Activated CD4-positive, alpha-beta memory T cell treated with anti-CD3 and anti-CD28 coated beads for 36 hours (primary cell): ENCODE measurements at regions not wholly inside any gene's neighbourhood (a gene's known extent, or its start where the extent isn't known, plus 50 kb on each side); places are given as distances from the start of the nearest gene placed in this dataset.

Source experiments
- CTCF ChIA-PET: fragments of 350-600 bp; sonication (Branson Sonifier 250); formaldehyde crosslinking; loops from one replicate; lab custom pipeline; 2021; ENCODE audit warnings: antibody characterized with exemption, inconsistent platforms; lab: Charles Lee
- POLR2A ChIA-PET: fragments of 350-600 bp; sonication (Branson Sonifier 250); formaldehyde crosslinking; loops from one replicate; lab custom pipeline; 2021; ENCODE audit warnings: antibody characterized with exemption; lab: Charles Lee
- DNase-seq: peaks from one replicate; pipeline ENCODE4 v3.0.0-alpha.2; 2020
- H3K27ac Mint-ChIP-seq: one replicate; pipeline ENCODE4 v1.8.0; 2021; ENCODE audit warnings: mixed read lengths
- H3K27me3 Mint-ChIP-seq: one replicate; pipeline ENCODE4 v1.8.0; 2021; ENCODE audit warnings: mixed read lengths
- H3K36me3 Mint-ChIP-seq: one replicate; pipeline ENCODE4 v1.8.0; 2021; ENCODE audit warnings: mixed read lengths
- H3K4me1 Mint-ChIP-seq: one replicate; pipeline ENCODE4 v1.8.0; 2021; ENCODE audit warnings: low read depth, mixed read lengths
- H3K4me3 Mint-ChIP-seq: one replicate; pipeline ENCODE4 v1.8.0; 2021; ENCODE audit warnings: mild to moderate bottlenecking, mixed read lengths
- H3K9me3 Mint-ChIP-seq: one replicate; pipeline ENCODE4 v1.8.0; 2021; ENCODE audit warnings: mixed read lengths
- intact Hi-C: fragments of 100-400 bp; cut with micrococcal nuclease; formaldehyde crosslinking; loops from one replicate; pipeline ENCODE4 v1.15.1; 2023

DNA sequence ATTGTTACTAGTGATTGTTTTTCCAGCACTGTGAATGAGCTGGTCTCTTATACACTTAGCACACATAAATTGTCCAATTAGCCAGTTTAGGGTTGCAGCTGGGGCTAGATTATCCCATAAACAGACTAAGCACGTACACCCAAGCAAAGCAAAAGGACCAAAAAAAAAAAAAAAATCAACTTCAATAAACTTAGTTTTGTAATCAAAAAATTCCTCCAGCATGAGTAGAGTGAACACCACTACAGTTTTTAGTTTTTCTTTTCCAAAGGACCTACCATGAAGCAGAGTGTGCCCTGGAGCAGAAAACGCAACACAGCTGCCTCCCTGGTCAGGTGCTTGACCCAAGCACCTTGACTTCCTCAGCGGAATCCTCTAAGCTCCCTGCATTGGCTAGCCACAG is 249.4 kb upstream of the SLC14A2 start:
- Mint-ChIP-seq H3K27ac (no peak overlapping the region), H3K4me1 (no peaks in the 10 kb centered on the region), H3K4me3 (no peak overlapping the region), H3K9me3 (no peaks in the 10 kb centered on the region), H3K36me3 (no peaks in the 10 kb centered on the region), H3K27me3 (peaks cover 3% of the 10 kb centered on the region)
- ChIA-PET POLR2A (no interaction called here), CTCF (no interaction called here)
- DNase-seq: no peak
- intact Hi-C loops: no loop called here

DNA sequence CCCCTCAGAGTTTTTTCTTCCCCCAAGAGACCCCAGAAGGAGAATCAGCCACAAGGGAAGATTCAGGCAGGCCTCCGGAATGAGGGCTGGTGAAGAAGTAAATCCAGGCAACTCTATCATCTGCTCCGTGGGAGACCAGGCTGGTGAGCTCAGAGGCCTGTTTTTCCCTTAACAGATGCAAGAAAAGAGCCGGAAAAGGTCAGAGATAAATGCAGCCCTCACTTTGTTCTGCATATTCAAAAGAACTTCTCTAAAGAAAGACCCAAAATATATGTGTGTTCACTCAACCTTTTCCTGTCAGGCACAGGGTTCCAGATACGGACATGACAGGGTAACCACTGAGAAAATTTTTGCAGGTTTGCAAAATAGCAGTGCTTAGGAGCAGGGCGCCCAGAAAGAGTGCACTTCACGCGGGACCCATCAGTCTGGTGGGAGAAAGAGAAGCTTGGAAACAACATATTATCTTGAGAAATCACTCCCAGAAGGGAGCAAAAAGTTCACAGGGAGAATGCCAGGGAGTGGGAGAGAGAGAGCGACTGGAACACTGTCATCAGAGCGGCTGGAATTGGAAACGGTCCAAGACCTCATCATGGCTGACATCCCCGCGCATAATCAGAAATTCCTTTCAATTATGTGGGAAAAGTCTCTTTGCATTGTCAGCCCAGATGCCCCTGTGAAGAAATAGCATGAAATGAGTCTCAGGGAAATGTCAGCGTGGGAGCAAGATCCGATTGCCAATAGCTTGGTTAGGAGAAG is 244.8 kb upstream of the SLC14A2 start:
- Mint-ChIP-seq H3K9me3 (no peaks in the 10 kb centered on the region), H3K27me3 (peaks cover 2% of the 10 kb centered on the region), H3K27ac (no peak overlapping the region), H3K4me3 (no peak overlapping the region), H3K36me3 (no peaks in the 10 kb centered on the region), H3K4me1 (no peaks in the 10 kb centered on the region)
- intact Hi-C loops: no loop called here
- CTCF ChIA-PET: no interaction called here
- POLR2A ChIA-PET: no interaction called here
- DNase-seq: no peak

DNA sequence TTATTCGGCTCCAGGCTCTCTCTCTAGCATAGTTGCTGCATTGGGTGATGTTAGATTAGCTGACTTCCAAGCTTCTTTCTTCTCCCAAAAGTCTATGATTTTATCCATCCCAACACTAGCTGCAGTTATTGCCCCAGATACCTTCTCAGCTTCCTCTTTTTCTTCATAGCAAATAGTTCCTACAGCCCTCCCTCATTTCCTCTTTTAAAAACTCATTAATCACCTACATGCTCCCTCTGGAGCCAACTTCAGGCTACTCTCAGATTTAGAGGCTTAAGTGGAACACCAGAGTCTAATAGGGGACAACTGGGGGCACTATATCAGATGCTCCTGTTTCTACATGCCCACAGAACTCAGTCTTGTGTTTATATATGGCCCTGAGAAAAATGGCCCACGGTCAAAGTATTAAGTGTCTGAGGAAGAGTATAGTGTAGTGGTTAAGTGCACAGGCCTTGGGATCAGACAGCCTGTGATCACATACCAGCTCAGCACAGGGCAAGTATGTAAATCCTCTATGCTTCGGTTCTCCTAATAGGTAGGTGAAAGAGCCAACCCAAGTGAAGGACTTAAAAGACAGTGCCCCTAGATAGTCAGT is 241.9 kb upstream of the SLC14A2 start:
- ChIA-PET CTCF (no interaction called here), POLR2A (no interaction called here)
- Mint-ChIP-seq H3K27me3 (peaks cover 3% of the 10 kb centered on the region), H3K4me3 (no peak overlapping the region), H3K4me1 (no peaks in the 10 kb centered on the region), H3K27ac (no peak overlapping the region), H3K9me3 (no peaks in the 10 kb centered on the region), H3K36me3 (no peaks in the 10 kb centered on the region)
- intact Hi-C loops: no loop called here
- no peak for DNase-seq

DNA sequence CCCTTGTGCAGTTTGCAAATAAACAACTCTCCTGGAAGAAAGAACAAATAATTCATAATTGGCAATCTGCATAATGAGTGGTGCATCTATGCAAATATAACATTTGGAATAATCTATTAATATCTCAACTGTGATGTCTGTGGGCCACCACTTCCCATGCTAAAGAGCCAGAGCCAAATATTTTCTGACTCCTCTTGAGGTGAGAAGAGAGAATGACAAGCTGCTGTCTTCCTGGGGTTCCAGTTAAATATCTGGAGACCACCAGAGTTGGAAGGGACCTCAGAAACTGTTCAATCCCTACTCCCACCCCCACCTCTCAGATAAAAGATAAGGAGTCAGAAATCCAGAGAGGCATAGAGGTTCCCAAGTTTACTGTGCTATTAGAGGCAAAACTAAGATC is 241.0 kb upstream of the SLC14A2 start:
- H3K36me3 Mint-ChIP-seq: no peaks in the 10 kb centered on the region
- no peaks in the 10 kb centered on the region for H3K4me1 Mint-ChIP-seq
- no peak overlapping the region for H3K4me3 Mint-ChIP-seq
- CTCF ChIA-PET: no interaction called here
- intact Hi-C loops: no loop called here
- no peak for DNase-seq
- no peaks in the 10 kb centered on the region for H3K9me3 Mint-ChIP-seq
- H3K27ac Mint-ChIP-seq: no peak overlapping the region
- POLR2A ChIA-PET: no interaction called here
- H3K27me3 Mint-ChIP-seq: peaks cover 7% of the 10 kb centered on the region

DNA sequence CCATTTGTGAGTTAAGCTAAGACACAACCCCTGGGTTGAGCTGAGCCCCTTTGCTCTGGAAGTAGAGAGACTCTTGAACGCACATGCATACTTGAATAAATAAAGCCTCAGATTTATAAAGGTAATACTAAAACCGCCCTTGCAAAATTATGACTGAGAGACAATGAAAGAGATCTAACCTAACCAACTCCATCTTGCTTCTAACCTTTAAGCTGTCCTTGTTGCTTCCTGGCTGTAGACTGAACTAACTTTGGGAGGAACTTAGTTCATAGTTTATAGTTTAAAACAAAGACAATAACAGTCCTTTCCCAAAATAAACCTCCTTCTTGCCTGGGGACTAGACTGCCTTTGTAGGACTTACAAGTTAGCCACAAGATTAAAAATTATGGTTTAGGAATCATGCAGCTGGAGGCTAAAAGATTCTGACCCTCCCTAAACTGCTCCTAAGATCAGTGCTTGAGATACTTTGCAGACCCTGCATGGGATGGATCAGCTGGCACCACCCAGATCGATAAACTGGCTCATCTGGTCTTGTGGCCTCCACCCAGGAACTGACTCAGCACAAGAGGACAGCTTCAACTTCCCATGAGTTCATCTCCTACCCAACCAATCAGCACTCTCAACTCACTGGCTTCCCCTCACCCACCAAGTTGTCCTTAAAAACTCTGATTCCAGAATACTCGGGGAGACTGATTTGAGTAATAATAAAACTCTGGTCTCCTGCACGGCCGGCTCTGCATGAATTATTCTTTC is 240.2 kb upstream of the SLC14A2 start:
- Mint-ChIP-seq H3K4me1 (no peaks in the 10 kb centered on the region), H3K4me3 (no peak overlapping the region), H3K27ac (no peak overlapping the region), H3K27me3 (peaks cover 8% of the 10 kb centered on the region), H3K9me3 (no peaks in the 10 kb centered on the region), H3K36me3 (no peaks in the 10 kb centered on the region)
- POLR2A ChIA-PET: no interaction called here
- no peak for DNase-seq
- CTCF ChIA-PET: interaction anchor here (0.5 kb wide), 1 partner anchor 192 kb away, joined by 3 read pairs; no protein-coding TSS in a partner anchor
- intact Hi-C loops: no loop called here

DNA sequence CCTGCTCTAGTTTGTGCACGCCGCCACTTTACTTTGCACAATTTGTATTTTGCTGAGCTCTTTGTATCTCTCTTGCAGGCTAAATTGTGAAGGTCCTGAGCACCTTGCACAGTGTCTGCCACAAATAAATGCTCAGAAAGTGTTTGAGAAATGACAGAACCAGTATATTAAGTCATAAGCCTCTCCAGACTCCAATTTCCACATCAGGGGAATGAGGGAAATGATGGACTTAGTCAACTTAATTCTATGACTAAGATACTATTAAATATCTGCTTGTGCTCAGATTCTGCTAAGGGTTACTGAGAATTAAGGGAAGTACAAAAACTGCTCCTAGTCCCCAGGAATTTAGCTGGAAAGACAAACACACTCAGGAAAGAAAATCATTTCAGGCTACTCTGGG is 239.1 kb upstream of the SLC14A2 start:
- H3K36me3 Mint-ChIP-seq: no peaks in the 10 kb centered on the region
- intact Hi-C loops: no loop called here
- ChIA-PET POLR2A (no interaction called here), CTCF (no interaction called here)
- no peak for DNase-seq
- H3K27me3 Mint-ChIP-seq: peaks cover 6% of the 10 kb centered on the region
- no peak overlapping the region for H3K27ac Mint-ChIP-seq
- H3K9me3 Mint-ChIP-seq: no peaks in the 10 kb centered on the region
- no peaks in the 10 kb centered on the region for H3K4me1 Mint-ChIP-seq
- no peak overlapping the region for H3K4me3 Mint-ChIP-seq

DNA sequence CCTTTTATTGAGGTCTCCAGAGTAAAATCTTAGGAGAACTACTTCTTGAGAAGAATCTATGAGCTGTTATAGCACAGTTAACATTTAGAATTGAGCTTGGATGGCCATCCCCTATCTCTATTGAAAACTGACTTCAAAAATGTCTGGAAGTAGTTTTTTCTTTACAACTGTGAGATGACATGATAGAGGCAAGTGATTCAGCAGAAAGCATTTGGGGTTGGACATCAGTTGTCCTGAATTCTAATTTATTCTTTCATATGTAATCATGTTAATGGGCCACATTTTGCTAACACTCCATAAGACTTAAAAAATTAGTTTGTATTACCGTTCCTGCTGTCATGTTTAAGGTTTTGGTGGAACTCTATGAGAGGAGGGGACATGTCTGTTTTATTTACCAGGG is 237.0 kb upstream of the SLC14A2 start:
- POLR2A ChIA-PET: no interaction called here
- DNase-seq: no peak
- Mint-ChIP-seq H3K9me3 (no peaks in the 10 kb centered on the region), H3K4me3 (no peak overlapping the region), H3K27ac (no peak overlapping the region), H3K36me3 (no peaks in the 10 kb centered on the region), H3K27me3 (peaks cover 11% of the 10 kb centered on the region), H3K4me1 (no peaks in the 10 kb centered on the region)
- CTCF ChIA-PET: interaction anchor here (0.6 kb wide), 1 partner anchor 147 kb away, joined by 3 read pairs; no protein-coding TSS in a partner anchor
- intact Hi-C loops: no loop called here

DNA sequence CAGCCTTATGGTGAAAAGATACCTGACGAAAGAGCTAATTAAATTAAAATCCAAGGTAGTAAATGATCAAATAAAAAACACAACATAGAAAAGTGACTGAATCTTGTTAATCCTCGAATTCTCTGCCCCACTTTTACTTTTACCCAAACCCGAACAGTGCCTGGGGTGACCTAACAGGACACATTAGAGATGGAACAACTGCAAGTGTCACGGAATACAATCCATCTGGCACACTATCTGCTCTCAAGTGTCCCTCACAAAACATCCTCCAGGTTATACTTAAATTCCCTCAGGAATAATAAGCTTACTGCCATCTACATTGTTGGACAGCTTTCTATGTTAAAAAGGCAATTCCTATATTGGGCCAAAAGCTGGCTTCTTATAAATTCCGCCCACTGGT is 236.3 kb upstream of the SLC14A2 start:
- Mint-ChIP-seq H3K36me3 (no peaks in the 10 kb centered on the region), H3K4me1 (no peaks in the 10 kb centered on the region), H3K27ac (no peak overlapping the region), H3K4me3 (no peak overlapping the region), H3K9me3 (no peaks in the 10 kb centered on the region), H3K27me3 (peaks cover 13% of the 10 kb centered on the region)
- intact Hi-C loops: no loop called here
- ChIA-PET POLR2A (no interaction called here), CTCF (interaction anchor here (2.1 kb wide), 1 partner anchor 1758 kb away, joined by 7 read pairs; no protein-coding TSS in a partner anchor)
- DNase-seq: no peak

DNA sequence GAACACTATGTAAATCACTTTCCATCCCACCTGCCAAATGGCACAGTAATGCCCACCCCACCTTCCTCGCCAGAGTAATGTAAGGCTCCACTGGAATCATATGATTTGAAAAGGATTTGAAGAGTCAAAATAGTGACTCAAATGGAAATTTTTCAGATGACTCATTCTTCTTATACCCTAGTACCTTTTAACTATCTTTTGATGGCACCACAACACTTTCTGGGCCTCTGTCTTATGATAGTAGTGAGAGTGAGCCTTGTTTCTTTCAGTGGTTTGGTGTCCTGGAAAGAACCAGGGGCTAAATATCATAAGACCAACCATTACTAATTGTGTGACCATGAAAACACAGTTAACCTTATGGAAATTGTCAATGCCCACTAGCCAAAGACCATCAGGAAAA is 235.4 kb upstream of the SLC14A2 start:
- CTCF ChIA-PET: interaction anchor here (2.1 kb wide), 1 partner anchor 1759 kb away, joined by 7 read pairs; no protein-coding TSS in a partner anchor

DNA sequence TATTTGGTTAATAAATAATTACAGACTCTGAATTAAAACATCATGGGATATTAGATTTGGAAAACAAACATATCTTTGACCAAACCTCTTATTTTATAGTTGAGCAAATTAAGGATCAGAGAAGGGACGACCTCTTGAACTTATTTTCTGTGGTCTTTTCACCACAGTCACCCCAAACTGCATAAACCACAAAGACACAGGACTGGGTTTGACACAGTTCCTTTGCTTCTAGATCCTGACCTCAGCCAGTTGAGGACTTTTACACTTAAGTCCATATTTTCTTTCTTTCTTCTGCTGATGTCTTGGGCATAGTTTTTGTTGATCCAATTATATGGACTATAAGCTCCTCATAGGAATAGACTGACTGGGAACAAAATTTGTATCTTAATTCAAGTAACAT is 234.0 kb upstream of the SLC14A2 start:
- Mint-ChIP-seq H3K4me3 (no peak overlapping the region), H3K27ac (no peak overlapping the region), H3K4me1 (no peaks in the 10 kb centered on the region), H3K27me3 (peaks cover 25% of the 10 kb centered on the region), H3K9me3 (no peaks in the 10 kb centered on the region), H3K36me3 (no peaks in the 10 kb centered on the region)
- intact Hi-C loops: loop anchor here (5.0 to 10.0 kb wide), 4 partner anchors 164 to 1809 kb away; no protein-coding TSS in a partner anchor
- DNase-seq: no peak
- CTCF ChIA-PET: interaction anchor here (1.3 kb wide), 1 partner anchor 168 kb away, joined by 6 read pairs; no protein-coding TSS in a partner anchor
- POLR2A ChIA-PET: no interaction called here

More for the DNA sequence above, 235.4 kb upstream of the SLC14A2 start:
- Mint-ChIP-seq H3K27me3 (peaks cover 21% of the 10 kb centered on the region), H3K4me3 (no peak overlapping the region), H3K4me1 (no peaks in the 10 kb centered on the region), H3K27ac (no peak overlapping the region), H3K36me3 (no peaks in the 10 kb centered on the region), H3K9me3 (no peaks in the 10 kb centered on the region)
- intact Hi-C loops: loop anchor here (5.0 to 10.0 kb wide), 4 partner anchors 163 to 1808 kb away; no protein-coding TSS in a partner anchor
- POLR2A ChIA-PET: no interaction called here
- DNase-seq: no peak

DNA sequence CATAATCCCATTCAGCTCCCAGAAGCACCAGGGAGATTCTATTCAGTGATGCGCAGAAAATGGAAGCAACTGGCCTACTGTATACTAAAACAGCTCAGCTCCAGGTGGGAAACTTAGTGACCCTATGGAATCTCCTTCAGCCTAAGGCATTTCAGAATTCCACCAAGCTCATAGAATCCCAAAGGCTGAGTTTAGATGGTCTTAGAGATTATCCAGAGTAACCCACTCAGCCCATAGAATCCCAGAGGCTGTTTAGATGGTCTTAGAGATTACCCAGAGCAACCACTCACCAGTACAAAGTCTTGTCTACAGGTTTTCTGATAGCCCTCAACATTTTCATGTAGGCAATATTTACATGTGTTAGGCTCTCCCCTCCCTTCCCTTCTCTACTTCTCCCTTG is 232.0 kb upstream of the SLC14A2 start:
- POLR2A ChIA-PET: no interaction called here
- no peaks in the 10 kb centered on the region for H3K4me1 Mint-ChIP-seq

More for the DNA sequence above, 232.0 kb upstream of the SLC14A2 start:
- H3K27me3 Mint-ChIP-seq: peaks cover 24% of the 10 kb centered on the region
- no peaks in the 10 kb centered on the region for H3K36me3 Mint-ChIP-seq
- H3K9me3 Mint-ChIP-seq: no peaks in the 10 kb centered on the region
- CTCF ChIA-PET: interaction anchor here (1.1 to 5.1 kb wide), 3 partner anchors 20 to 170 kb away, joined by 3 to 36 read pairs (median 5); no protein-coding TSS in a partner anchor
- no peak for DNase-seq
- intact Hi-C loops: loop anchor here (5.0 to 10.0 kb wide), 4 partner anchors 166 to 1811 kb away; no protein-coding TSS in a partner anchor
- H3K4me3 Mint-ChIP-seq: no peak overlapping the region
- H3K27ac Mint-ChIP-seq: no peak overlapping the region
